Stimulated activated naive B cell treated with anti-CD40 and anti-IgM and Interleukin-4, amounts not matched to agents 10 μg/mL and 1 μg/mL and 100 μg/mL, for 72 hours (primary cell): ENCODE measurements at regions not wholly inside any gene's neighbourhood (a gene's known extent, or its start where the extent isn't known, plus 50 kb on each side); places are given as distances from the start of the nearest gene placed in this dataset.
"Not testable (repeated sequence)": the region's sequence is repeated elsewhere in the genome, so short reads cannot be mapped to it uniquely, and the experiment has no call there.

ENCODE experiments used
- ATAC-seq, 2 donors: fragments of 150-1000 bp; cut with Tn5 transposase; replicated peaks; 2 replicates each; pipeline ENCODE4 v1.10.0; 2021; ENCODE audit warnings: moderate library complexity in 1 of 2
- DNase-seq: peaks from one replicate; pipeline ENCODE4 v3.0.0; 2021
- H3K27ac Mint-ChIP-seq: one replicate; pipeline ENCODE4 v1.8.0; 2022; ENCODE audit warnings: mild to moderate bottlenecking, mixed read lengths
- H3K27me3 Mint-ChIP-seq, 2 donors: one replicate each; pipeline ENCODE4 v1.8.0; 2022; ENCODE audit warnings: mixed read lengths in 2 of 2
- H3K36me3 Mint-ChIP-seq, 2 donors: one replicate each; pipeline ENCODE4 v1.8.0; 2022; ENCODE audit warnings: mixed read lengths in 2 of 2, mild to moderate bottlenecking in 1 of 2
- H3K4me1 Mint-ChIP-seq, 2 donors: one replicate each; pipeline ENCODE4 v1.8.0; 2022; ENCODE audit warnings: mixed read lengths in 2 of 2, mild to moderate bottlenecking in 1 of 2
- H3K4me3 Mint-ChIP-seq, 2 donors: one replicate each; pipeline ENCODE4 v1.8.0; 2022; ENCODE audit warnings: mild to moderate bottlenecking in 2 of 2, mixed read lengths in 2 of 2, moderate library complexity in 1 of 2
- H3K9me3 Mint-ChIP-seq, 2 donors: one replicate each; pipeline ENCODE4 v1.8.0; 2022; ENCODE audit warnings: mixed read lengths in 2 of 2, mild to moderate bottlenecking in 1 of 2

- peaks cover 0 to 4% of the 10 kb centered on the region in 2 donors for H3K27me3 Mint-ChIP-seq
- no peaks in the 10 kb centered on the region for H3K4me1 Mint-ChIP-seq
- DNase-seq, result no peak
- ATAC-seq, result no peak
- H3K27ac Mint-ChIP-seq, result no peak overlapping the region
- no peak overlapping the region for H3K4me3 Mint-ChIP-seq
- no peaks in the 10 kb centered on the region for H3K36me3 Mint-ChIP-seq
- peaks cover 0 to 2% of the 10 kb centered on the region in 2 donors for H3K9me3 Mint-ChIP-seq
Measured at GRCh38 chr6:168992446-168993144, 261.1 kb downstream of the THBS2 start.

GRCh38 chr6:168991695-168992094, 262.0 kb downstream of the THBS2 start:
- not testable (repeated sequence) for ATAC-seq, H3K36me3 Mint-ChIP-seq, H3K4me1 Mint-ChIP-seq, H3K27ac Mint-ChIP-seq, H3K27me3 Mint-ChIP-seq, H3K9me3 Mint-ChIP-seq, H3K4me3 Mint-ChIP-seq, DNase-seq

- H3K9me3 Mint-ChIP-seq, result peaks cover 0 to 2% of the 10 kb centered on the region in 2 donors
- H3K27me3 Mint-ChIP-seq, result peaks cover 0 to under 1% of the 10 kb centered on the region in 2 donors
- H3K4me3 Mint-ChIP-seq, result no peak overlapping the region
- no peak for DNase-seq
- H3K4me1 Mint-ChIP-seq, result no peaks in the 10 kb centered on the region
- H3K36me3 Mint-ChIP-seq, result no peaks in the 10 kb centered on the region
- no peak for ATAC-seq
- H3K27ac Mint-ChIP-seq, result no peak overlapping the region
Measured at GRCh38 chr6:168990019-168990751, 263.5 kb downstream of the THBS2 start.

- H3K9me3 Mint-ChIP-seq, result peaks cover 0 to 2% of the 10 kb centered on the region in 2 donors
- no peaks in the 10 kb centered on the region for H3K36me3 Mint-ChIP-seq
- H3K27me3 Mint-ChIP-seq, result no peaks in the 10 kb centered on the region
- ATAC-seq, result no peak
- no peak overlapping the region for H3K27ac Mint-ChIP-seq
- H3K4me3 Mint-ChIP-seq, result no peak overlapping the region
- H3K4me1 Mint-ChIP-seq, result no peaks in the 10 kb centered on the region
- no peak for DNase-seq
Measured at GRCh38 chr6:168989421-168989820, 264.2 kb downstream of the THBS2 start.

GRCh38 chr6:168988801-168989200, 264.8 kb downstream of the THBS2 start:
- Mint-ChIP-seq H3K36me3 (no peaks in the 10 kb centered on the region), H3K9me3 (peaks cover 0 to 2% of the 10 kb centered on the region in 2 donors), H3K4me1 (no peaks in the 10 kb centered on the region), H3K27me3 (no peaks in the 10 kb centered on the region), H3K4me3 (no peak overlapping the region), H3K27ac (no peak overlapping the region)
- no peak for DNase-seq
- no peak for ATAC-seq

- H3K4me3 Mint-ChIP-seq, result no peak overlapping the region
- H3K27me3 Mint-ChIP-seq, result no peaks in the 10 kb centered on the region
- DNase-seq (no peak), ATAC-seq (no peak)
- H3K9me3 Mint-ChIP-seq, result peaks cover 0 to 2% of the 10 kb centered on the region in 2 donors
- no peaks in the 10 kb centered on the region for H3K36me3 Mint-ChIP-seq
- H3K27ac Mint-ChIP-seq, result no peak overlapping the region
- H3K4me1 Mint-ChIP-seq, result no peaks in the 10 kb centered on the region
Measured at GRCh38 chr6:168988280-168988679, 265.4 kb downstream of the THBS2 start.

- ATAC-seq (no peak), DNase-seq (no peak)
- Mint-ChIP-seq H3K4me3 (no peak overlapping the region), H3K9me3 (peaks cover 4 to 6% of the 10 kb centered on the region in 2 donors), H3K27me3 (no peaks in the 10 kb centered on the region), H3K36me3 (peaks cover 0 to 2% of the 10 kb centered on the region in 2 donors), H3K27ac (no peak overlapping the region), H3K4me1 (no peaks in the 10 kb centered on the region)
Measured at GRCh38 chr6:168985705-168986104, 267.9 kb downstream of the THBS2 start.

- H3K27me3 Mint-ChIP-seq, result no peaks in the 10 kb centered on the region
- no peak for DNase-seq
- peaks cover 0 to 3% of the 10 kb centered on the region in 2 donors for H3K36me3 Mint-ChIP-seq
- peaks cover 13 to 16% of the 10 kb centered on the region in 2 donors for H3K9me3 Mint-ChIP-seq
- H3K4me3 Mint-ChIP-seq, result no peak overlapping the region
- no peaks in the 10 kb centered on the region for H3K4me1 Mint-ChIP-seq
- H3K27ac Mint-ChIP-seq, result no peak overlapping the region
- no peak for ATAC-seq
Measured at GRCh38 chr6:168983925-168984324, 269.7 kb downstream of the THBS2 start.

GRCh38 chr6:168981187-168981586, 272.5 kb downstream of the THBS2 start:
- Mint-ChIP-seq H3K4me3 (no peak overlapping the region), H3K9me3 (peaks cover 13 to 16% of the 10 kb centered on the region in 2 donors), H3K36me3 (peaks cover 0 to 3% of the 10 kb centered on the region in 2 donors), H3K27me3 (no peaks in the 10 kb centered on the region), H3K27ac (no peak overlapping the region), H3K4me1 (no peaks in the 10 kb centered on the region)
- ATAC-seq (no peak), DNase-seq (no peak)

GRCh38 chr6:168979254-168979653, 274.4 kb downstream of the THBS2 start:
- Mint-ChIP-seq H3K9me3 (peaks cover 13 to 16% of the 10 kb centered on the region in 2 donors), H3K4me1 (no peaks in the 10 kb centered on the region), H3K27ac (no peak overlapping the region), H3K27me3 (no peaks in the 10 kb centered on the region), H3K4me3 (no peak overlapping the region), H3K36me3 (peaks cover 0 to 3% of the 10 kb centered on the region in 2 donors)
- ATAC-seq (no peak), DNase-seq (no peak)

- ATAC-seq, result no peak
Measured at GRCh38 chr6:168972128-168972527, 281.5 kb downstream of the THBS2 start.

GRCh38 chr6:168971549-168971948, 282.1 kb downstream of the THBS2 start:
- Mint-ChIP-seq H3K4me1 (no peaks in the 10 kb centered on the region), H3K27me3 (peaks cover 0 to 14% of the 10 kb centered on the region in 2 donors), H3K4me3 (no peak overlapping the region), H3K27ac (no peak overlapping the region), H3K9me3 (peaks cover 0 to 2% of the 10 kb centered on the region in 2 donors), H3K36me3 (no peaks in the 10 kb centered on the region)
- DNase-seq (no peak), ATAC-seq (no peak)

More at GRCh38 chr6:168972128-168972527, 281.5 kb downstream of the THBS2 start:
- no peak overlapping the region for H3K27ac Mint-ChIP-seq
- H3K27me3 Mint-ChIP-seq, result peaks cover 0 to 14% of the 10 kb centered on the region in 2 donors
- DNase-seq, result no peak
- no peaks in the 10 kb centered on the region for H3K4me1 Mint-ChIP-seq
- H3K4me3 Mint-ChIP-seq, result no peak overlapping the region
- H3K9me3 Mint-ChIP-seq, result no peaks in the 10 kb centered on the region
- no peaks in the 10 kb centered on the region for H3K36me3 Mint-ChIP-seq

- peaks cover 0 to 2% of the 10 kb centered on the region in 2 donors for H3K9me3 Mint-ChIP-seq
- no peaks in the 10 kb centered on the region for H3K36me3 Mint-ChIP-seq
- H3K27ac Mint-ChIP-seq, result no peak overlapping the region
- DNase-seq, result no peak
- H3K4me3 Mint-ChIP-seq, result no peak overlapping the region
- H3K27me3 Mint-ChIP-seq, result peaks cover 6 to 14% of the 10 kb centered on the region in 2 donors
- no peaks in the 10 kb centered on the region for H3K4me1 Mint-ChIP-seq
- no peak for ATAC-seq
Measured at GRCh38 chr6:168968801-168969200, 284.8 kb downstream of the THBS2 start.

- Mint-ChIP-seq H3K4me3 (no peak overlapping the region), H3K36me3 (no peaks in the 10 kb centered on the region), H3K27me3 (peaks cover 8 to 14% of the 10 kb centered on the region in 2 donors), H3K4me1 (no peaks in the 10 kb centered on the region), H3K27ac (no peak overlapping the region), H3K9me3 (peaks cover 0 to 2% of the 10 kb centered on the region in 2 donors)
- no peak for ATAC-seq
- DNase-seq, result no peak
Measured at GRCh38 chr6:168968228-168968627, 285.4 kb downstream of the THBS2 start.
